PFSK-1 (cell line): ENCODE measurements at regions not wholly inside any gene's neighbourhood (a gene's known extent, or its start where the extent isn't known, plus 50 kb on each side); places are given as distances from the start of the nearest gene placed in this dataset.

Experiments used
- FOXP2 ChIP-seq: optimal IDR thresholded peaks from 2 replicates; pipeline ENCODE3; 2011; ENCODE audit warnings: borderline replicate concordance, control low read depth, inconsistent platforms; ENCODE audit not compliant: insufficient read depth; ENCODE audit errors: extremely low read length, extremely low read depth
- POLR2AphosphoS5 ChIP-seq: IDR thresholded peaks from 2 replicates; pipeline ENCODE4 v1.6.1; 2012; ENCODE audit warnings: low read depth, mild to moderate bottlenecking, control low read depth, low read length, moderate library complexity
- REST ChIP-seq, 2 experiments: IDR thresholded peaks; 2 replicates each; pipeline versions ENCODE4 v1.6.1 to v1.8.0; 2011 to 2012; ENCODE audit warnings: low read depth in 2 of 2, low read length in 2 of 2, control low read depth in 1 of 2, inconsistent platforms in 1 of 2, mild to moderate bottlenecking in 1 of 2, moderate library complexity in 1 of 2; ENCODE audit not compliant: insufficient read depth in 1 of 2
- SIN3A ChIP-seq: IDR thresholded peaks from 2 replicates; pipeline ENCODE4 v1.6.1; 2012; ENCODE audit warnings: mild to moderate bottlenecking, low read length, moderate library complexity, borderline replicate concordance; ENCODE audit not compliant: insufficient read depth
- TAF1 ChIP-seq: IDR thresholded peaks from 2 replicates; pipeline ENCODE4 v1.6.1; 2012; ENCODE audit warnings: low read length, control low read depth, borderline replicate concordance; ENCODE audit not compliant: insufficient read depth

- TF ChIP-seq POLR2AphosphoS5 (no peak), TAF1 (no peak), REST (IDR thresholded peaks at IDR 0.05; ENCODE audit: insufficient read depth in 1 of 2, low read depth in 2 of 2, low read length in 2 of 2) (no peak), SIN3A (no peak), FOXP2 (no peak)
Observed at GRCh38 chr4:126183206-126183605, 868.5 kb downstream of the FAT4 start.
